ENCODE measurements at regions not wholly inside any gene's neighbourhood (a gene's known extent, or its start where the extent isn't known, plus 50 kb on each side); places are given as distances from the start of the nearest gene placed in this dataset.
A peak's percentile ranks its signal among the peaks of the same experiment; 100 is the strongest.
"Not testable (repeated sequence)": the region's sequence is repeated elsewhere in the genome, so short reads cannot be mapped to it uniquely, and the experiment has no call there.

DNA sequence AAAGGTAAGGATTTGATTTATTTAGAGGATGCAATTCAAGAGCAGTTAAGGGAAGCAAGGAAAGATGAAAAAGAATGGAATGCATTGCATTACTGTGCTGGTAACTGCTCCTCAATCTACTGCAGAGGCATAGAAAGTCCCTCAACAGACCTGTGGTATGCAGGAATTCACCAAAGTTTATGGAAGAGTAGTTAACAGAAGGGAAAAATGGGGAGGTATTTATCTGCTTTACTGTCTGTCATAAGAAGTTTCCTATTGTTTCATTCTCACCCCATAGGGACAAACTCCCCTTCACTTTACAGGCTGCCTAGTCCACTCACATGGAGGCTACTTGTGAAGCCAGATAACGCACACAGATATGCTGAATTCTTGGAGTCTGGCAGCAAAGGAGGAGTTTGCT, 354.9 kb upstream of the SPRY2 start:
- Mint-ChIP-seq H3K27me3 (ENCODE audit: insufficient read depth, low read depth, poor library complexity) (no peaks in the 10 kb centered on the region), H3K4me1 (peaks cover 6% of the 10 kb centered on the region; the same call in 2 of the 3 replicates), H3K36me3 (ENCODE audit: low read depth) (no peaks in the 10 kb centered on the region; the same call in 2 of the 3 replicates), H3K9me3 (peaks cover 14% of the 10 kb centered on the region; the same call in 2 of the 3 replicates), H3K4me3 (no peak overlapping the region), H3K27ac (peak overlapping the region; percentile 24; the same call in 1 of the 2 replicates)
- Histone ChIP-seq H3F3A (replicated peaks; ENCODE audit: low read depth) (no peaks in the 10 kb centered on the region), H3K79me2 (replicated peaks; ENCODE audit: insufficient read depth) (no peaks in the 10 kb centered on the region), H2AFZ (no peak overlapping the region), H3K4me3 (no peak overlapping the region), H3K4me1 (ENCODE audit: insufficient read depth) (0 out of 2 replicates have a peak, but pooled peaks cover 6% of the 10 kb centered on the region), H4K20me1 (replicated peaks; ENCODE audit: insufficient read depth) (no peaks in the 10 kb centered on the region), H3K9me2 (ENCODE audit: insufficient read depth) (no peaks in the 10 kb centered on the region), H3K4me2 (no peak overlapping the region), H3K27me3 (ENCODE audit: insufficient read depth) (no peaks in the 10 kb centered on the region), H3K36me3 (ENCODE audit: insufficient read depth) (no peaks in the 10 kb centered on the region), H3K27ac (ENCODE audit: low read depth) (peak overlapping the region; percentile 10; the same call in 1 of the 2 replicates)
- TF ChIP-seq, protein P1, sequence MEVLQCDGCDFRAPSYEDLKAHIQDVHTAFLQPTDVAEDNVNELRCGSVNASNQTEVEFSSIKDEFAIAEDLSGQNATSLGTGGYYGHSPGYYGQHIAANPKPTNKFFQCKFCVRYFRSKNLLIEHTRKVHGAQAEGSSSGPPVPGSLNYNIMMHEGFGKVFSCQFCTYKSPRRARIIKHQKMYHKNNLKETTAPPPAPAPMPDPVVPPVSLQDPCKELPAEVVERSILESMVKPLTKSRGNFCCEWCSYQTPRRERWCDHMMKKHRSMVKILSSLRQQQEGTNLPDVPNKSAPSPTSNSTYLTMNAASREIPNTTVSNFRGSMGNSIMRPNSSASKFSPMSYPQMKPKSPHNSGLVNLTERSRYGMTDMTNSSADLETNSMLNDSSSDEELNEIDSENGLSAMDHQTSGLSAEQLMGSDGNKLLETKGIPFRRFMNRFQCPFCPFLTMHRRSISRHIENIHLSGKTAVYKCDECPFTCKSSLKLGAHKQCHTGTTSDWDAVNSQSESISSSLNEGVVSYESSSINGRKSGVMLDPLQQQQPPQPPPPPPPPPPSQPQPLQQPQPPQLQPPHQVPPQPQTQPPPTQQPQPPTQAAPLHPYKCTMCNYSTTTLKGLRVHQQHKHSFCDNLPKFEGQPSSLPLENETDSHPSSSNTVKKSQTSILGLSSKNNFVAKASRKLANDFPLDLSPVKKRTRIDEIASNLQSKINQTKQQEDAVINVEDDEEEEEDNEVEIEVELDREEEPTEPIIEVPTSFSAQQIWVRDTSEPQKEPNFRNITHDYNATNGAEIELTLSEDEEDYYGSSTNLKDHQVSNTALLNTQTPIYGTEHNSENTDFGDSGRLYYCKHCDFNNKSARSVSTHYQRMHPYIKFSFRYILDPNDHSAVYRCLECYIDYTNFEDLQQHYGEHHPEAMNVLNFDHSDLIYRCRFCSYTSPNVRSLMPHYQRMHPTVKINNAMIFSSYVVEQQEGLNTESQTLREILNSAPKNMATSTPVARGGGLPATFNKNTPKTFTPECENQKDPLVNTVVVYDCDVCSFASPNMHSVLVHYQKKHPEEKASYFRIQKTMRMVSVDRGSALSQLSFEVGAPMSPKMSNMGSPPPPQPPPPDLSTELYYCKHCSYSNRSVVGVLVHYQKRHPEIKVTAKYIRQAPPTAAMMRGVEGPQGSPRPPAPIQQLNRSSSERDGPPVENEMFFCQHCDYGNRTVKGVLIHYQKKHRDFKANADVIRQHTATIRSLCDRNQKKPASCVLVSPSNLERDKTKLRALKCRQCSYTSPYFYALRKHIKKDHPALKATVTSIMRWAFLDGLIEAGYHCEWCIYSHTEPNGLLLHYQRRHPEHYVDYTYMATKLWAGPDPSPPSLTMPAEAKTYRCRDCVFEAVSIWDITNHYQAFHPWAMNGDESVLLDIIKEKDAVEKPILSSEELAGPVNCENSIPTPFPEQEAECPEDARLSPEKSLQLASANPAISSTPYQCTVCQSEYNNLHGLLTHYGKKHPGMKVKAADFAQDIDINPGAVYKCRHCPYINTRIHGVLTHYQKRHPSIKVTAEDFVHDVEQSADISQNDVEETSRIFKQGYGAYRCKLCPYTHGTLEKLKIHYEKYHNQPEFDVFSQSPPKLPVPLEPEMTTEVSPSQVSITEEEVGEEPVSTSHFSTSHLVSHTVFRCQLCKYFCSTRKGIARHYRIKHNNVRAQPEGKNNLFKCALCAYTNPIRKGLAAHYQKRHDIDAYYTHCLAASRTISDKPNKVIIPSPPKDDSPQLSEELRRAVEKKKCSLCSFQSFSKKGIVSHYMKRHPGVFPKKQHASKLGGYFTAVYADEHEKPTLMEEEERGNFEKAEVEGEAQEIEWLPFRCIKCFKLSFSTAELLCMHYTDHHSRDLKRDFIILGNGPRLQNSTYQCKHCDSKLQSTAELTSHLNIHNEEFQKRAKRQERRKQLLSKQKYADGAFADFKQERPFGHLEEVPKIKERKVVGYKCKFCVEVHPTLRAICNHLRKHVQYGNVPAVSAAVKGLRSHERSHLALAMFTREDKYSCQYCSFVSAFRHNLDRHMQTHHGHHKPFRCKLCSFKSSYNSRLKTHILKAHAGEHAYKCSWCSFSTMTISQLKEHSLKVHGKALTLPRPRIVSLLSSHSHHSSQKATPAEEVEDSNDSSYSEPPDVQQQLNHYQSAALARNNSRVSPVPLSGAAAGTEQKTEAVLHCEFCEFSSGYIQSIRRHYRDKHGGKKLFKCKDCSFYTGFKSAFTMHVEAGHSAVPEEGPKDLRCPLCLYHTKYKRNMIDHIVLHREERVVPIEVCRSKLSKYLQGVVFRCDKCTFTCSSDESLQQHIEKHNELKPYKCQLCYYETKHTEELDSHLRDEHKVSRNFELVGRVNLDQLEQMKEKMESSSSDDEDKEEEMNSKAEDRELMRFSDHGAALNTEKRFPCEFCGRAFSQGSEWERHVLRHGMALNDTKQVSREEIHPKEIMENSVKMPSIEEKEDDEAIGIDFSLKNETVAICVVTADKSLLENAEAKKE (CRISPR knock-in tag; IDR thresholded peaks at IDR 0.05), result peak; percentile 82
- TF ChIP-seq, protein P2, sequence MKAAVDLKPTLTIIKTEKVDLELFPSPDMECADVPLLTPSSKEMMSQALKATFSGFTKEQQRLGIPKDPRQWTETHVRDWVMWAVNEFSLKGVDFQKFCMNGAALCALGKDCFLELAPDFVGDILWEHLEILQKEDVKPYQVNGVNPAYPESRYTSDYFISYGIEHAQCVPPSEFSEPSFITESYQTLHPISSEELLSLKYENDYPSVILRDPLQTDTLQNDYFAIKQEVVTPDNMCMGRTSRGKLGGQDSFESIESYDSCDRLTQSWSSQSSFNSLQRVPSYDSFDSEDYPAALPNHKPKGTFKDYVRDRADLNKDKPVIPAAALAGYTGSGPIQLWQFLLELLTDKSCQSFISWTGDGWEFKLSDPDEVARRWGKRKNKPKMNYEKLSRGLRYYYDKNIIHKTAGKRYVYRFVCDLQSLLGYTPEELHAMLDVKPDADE (IDR thresholded peaks at IDR 0.05), result no peak
- DNase-seq (ENCODE audit: low spot score), result peak; percentile 67
- peak; percentile 86 for ATAC-seq

DNA sequence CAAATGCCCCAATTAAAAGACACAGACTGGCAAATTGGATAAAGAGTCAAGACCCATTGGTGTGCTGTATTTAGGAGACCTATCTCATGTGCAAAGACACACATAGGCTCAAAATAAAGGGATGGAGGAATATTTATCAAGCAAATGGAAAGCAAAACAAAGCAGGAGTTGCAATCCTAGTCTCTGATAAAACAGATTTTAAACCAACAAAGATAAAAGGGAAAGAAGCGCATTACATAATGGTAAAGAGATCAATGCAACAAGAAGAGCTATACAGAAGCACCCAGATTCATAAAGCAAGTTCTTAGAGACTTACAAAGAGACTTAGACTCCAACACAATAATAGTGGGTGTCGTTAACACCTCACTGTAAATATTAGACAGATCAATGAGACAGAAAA, 350.9 kb upstream of the SPRY2 start:
- not testable (repeated sequence) for H2AFZ ChIP-seq; H3F3A ChIP-seq (replicated peaks; ENCODE audit: low read depth); H3K4me3 ChIP-seq; H3K27me3 Mint-ChIP-seq (ENCODE audit: insufficient read depth, low read depth, poor library complexity); H4K20me1 ChIP-seq (replicated peaks; ENCODE audit: insufficient read depth); H3K36me3 ChIP-seq (ENCODE audit: insufficient read depth); H3K9me2 ChIP-seq (ENCODE audit: insufficient read depth); H3K79me2 ChIP-seq (replicated peaks; ENCODE audit: insufficient read depth); H3K4me1 ChIP-seq (ENCODE audit: insufficient read depth); H3K27ac ChIP-seq (ENCODE audit: low read depth); ATAC-seq; H3K4me2 ChIP-seq; DNase-seq (ENCODE audit: low spot score); H3K27ac Mint-ChIP-seq; H3K27me3 ChIP-seq (ENCODE audit: insufficient read depth); H3K4me3 Mint-ChIP-seq
- H3K36me3 Mint-ChIP-seq (ENCODE audit: low read depth), result peaks cover 19% of the 10 kb centered on the region; the same call in 2 of the 3 replicates
- peaks cover 21% of the 10 kb centered on the region; the same call in 2 of the 3 replicates for H3K9me3 Mint-ChIP-seq
- peaks cover 14% of the 10 kb centered on the region for H3K4me1 Mint-ChIP-seq
